IPS DF 4.7 (cell line): ENCODE measurements at regions not wholly inside any gene's neighbourhood (a gene's known extent, or its start where the extent isn't known, plus 50 kb on each side); places are given as distances from the start of the nearest gene placed in this dataset.
"Not testable (repeated sequence)": the region's sequence is repeated elsewhere in the genome, so short reads cannot be mapped to it uniquely, and the experiment has no call there.

Source experiments
- DNase-seq: peaks from one replicate; pipeline ENCODE4 v3.0.0-alpha.2; 2013; ENCODE audit warnings: low spot score; ENCODE audit errors: extremely low read depth

GRCh38 chr1:169049258-169049938 is 57.1 kb upstream of the ATP1B1 start:
- no peak for DNase-seq

DNA sequence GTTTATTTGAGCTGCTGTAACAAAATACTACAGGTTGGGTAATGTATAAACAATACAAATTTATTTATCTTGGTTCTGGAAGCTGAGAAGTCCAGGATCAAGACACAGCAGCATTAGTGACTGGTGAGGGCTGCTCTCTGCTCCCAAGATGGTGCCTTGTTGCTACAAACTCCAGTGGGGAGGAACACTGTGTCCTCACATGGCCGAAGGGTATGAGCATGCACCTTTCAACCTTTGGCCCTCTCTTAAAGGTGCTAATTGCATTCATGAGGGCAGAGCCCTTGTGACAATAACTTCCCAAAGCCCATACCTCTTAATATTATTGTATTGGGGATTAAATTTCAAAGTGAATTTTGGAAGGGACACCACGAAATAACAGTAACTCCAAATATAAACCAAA is 55.3 kb upstream of the ATP1B1 start:
- DNase-seq = no peak

DNA sequence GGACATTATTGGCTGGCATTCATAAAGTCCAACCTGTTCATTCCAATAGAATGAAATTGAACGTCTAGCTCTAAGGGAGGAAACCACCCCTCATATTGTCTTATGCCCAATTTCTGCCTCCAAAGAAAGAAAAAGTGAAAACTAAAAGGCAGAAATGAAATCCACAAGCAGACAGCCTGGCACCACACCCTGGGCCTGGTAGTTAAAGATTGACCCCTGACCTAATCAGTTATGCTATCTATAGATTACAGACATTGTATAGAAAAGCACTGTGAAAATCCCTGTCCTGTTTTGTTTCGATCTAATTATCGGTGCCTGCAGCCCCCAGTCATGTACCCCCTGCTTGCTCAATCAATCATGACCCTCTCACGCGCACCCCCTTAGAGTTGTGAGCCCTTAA is 54.3 kb upstream of the ATP1B1 start:
- DNase-seq = not testable (repeated sequence)

GRCh38 chr1:169052727-169053126 is 53.8 kb upstream of the ATP1B1 start:
- DNase-seq = no peak

- DNase-seq = no peak
Observed at GRCh38 chr1:169053196-169053595, 53.3 kb upstream of the ATP1B1 start.
